Pancreas (tissue), 10 donors: ENCODE measurements at regions not wholly inside any gene's neighbourhood (a gene's known extent, or its start where the extent isn't known, plus 50 kb on each side); places are given as distances from the start of the nearest gene placed in this dataset.

Source experiments
- ATAC-seq, 4 donors: fragments of 200-7000 bp; cut with Tn5 transposase; one replicate each; pipeline versions ENCODE4 v1.8.0 to v1.9.1; 2020; ENCODE audit warnings: mild to moderate bottlenecking in 4 of 4, moderate library complexity in 4 of 4
- DNase-seq, 6 donors: peaks; one replicate each; pipeline ENCODE4 v3.0.0-alpha.2; 2020
- FAIRE-seq: peaks from 2 replicates; lab custom pipeline; 2012; peaks lifted over from hg19 to GRCh38; lab: Jason Lieb, UNC
- H3K27ac ChIP-seq, 4 donors: fragments of 200-600 bp; sonication (generic); 1 replicate in 3 of 4; 2 replicates in 1 of 4; pipeline versions ENCODE4 v1.5.0 to v1.8.0; 2020
- H3K27me3 ChIP-seq, 4 donors: fragments of 200-600 bp; one replicate each; pipeline ENCODE4 v1.8.0; 2021
- H3K36me3 ChIP-seq, 3 donors: fragments of 200-600 bp; sonication (generic) in 1 of 3; one replicate each; pipeline versions ENCODE4 v1.5.0 to v1.8.0; 2020 to 2021
- H3K4me1 ChIP-seq, 3 donors: fragments of 200-600 bp; one replicate each; pipeline ENCODE4 v1.8.0; 2021
- H3K4me3 ChIP-seq, 4 donors: fragments of 200-600 bp; sonication (generic) in 2 of 4; one replicate each; pipeline versions ENCODE4 v1.5.0 to v1.8.0; 2020 to 2021
- H3K9me3 ChIP-seq, 4 donors: fragments of 200-600 bp; one replicate each; pipeline ENCODE4 v1.8.0; 2021
- WGBS, 2 donors: extraction: QIAGEN DNeasy Blood & Tissue Kit; methylation state at CpG; one replicate each; pipeline ENCODE4 v1.1.7; 2013; 5-methylcytosine and 5-hydroxymethylcytosine counted together
- intact Hi-C, 3 donors: fragments of 100-400 bp; cut with DNase I; formaldehyde crosslinking; loops; one replicate each; pipeline versions ENCODE4 v1.11.1 to v1.14.2; 2022
- TF ChIP-seq, protein P1 (sequence below), 4 donors: fragments of 200-600 bp; sonication (generic) in 3 of 4; IDR thresholded peaks; one replicate each; pipeline versions ENCODE4 v1.5.0 to v1.8.0; 2021; ENCODE audit warnings: antibody characterized with exemption in 4 of 4
- donor health status: healthy with polysubstance abuse.
- donor health status: DM: no; HTN: no; CAD: no; lungs with moderate emphysema.
- donor health status: DM: no; HTN: no; CAD: no.
- donor health status: control.
- donor health status: control.
- donor health status: Bipolar disorder and iron deficiency.
- donor health status: DM: yes; HTN: yes; CAD: no.
- donor health status: DM: no; HTN: no; CAD: no.
- donor health status: DM: no; HTN: no; CAD: no.
- donor health status: DM: yes; HTN: yes; CAD: no.

DNA sequence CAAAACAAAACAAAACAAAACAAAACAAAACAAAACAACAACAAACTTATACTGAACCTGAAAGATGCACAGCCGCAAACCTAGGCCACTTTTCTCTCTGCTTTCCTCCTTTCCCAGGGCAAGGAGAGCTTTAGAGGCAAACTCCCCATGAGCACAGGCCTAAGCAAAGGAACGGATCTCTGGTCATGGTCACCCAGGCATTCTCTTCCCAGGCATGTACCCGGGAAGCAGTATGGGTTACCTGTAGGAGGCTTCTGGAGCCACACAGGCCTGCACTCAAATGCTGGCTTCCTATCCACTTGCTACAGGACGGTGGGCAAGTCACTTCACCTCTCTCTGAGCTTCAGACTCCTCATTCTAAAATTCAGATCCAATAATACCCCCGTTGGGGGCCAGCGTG, 171.8 kb downstream of the SMAD6 start:
- no peaks in the 10 kb centered on the region for H3K9me3 ChIP-seq
- H3K27ac ChIP-seq: no peak overlapping the region
- ATAC-seq: no peak
- intact Hi-C loops: no loop called here
- FAIRE-seq: no peak
- no peak overlapping the region for H3K4me3 ChIP-seq
- H3K36me3 ChIP-seq: no peaks in the 10 kb centered on the region
- no peak for DNase-seq
- H3K4me1 ChIP-seq: no peaks in the 10 kb centered on the region
- TF ChIP-seq, protein P1, sequence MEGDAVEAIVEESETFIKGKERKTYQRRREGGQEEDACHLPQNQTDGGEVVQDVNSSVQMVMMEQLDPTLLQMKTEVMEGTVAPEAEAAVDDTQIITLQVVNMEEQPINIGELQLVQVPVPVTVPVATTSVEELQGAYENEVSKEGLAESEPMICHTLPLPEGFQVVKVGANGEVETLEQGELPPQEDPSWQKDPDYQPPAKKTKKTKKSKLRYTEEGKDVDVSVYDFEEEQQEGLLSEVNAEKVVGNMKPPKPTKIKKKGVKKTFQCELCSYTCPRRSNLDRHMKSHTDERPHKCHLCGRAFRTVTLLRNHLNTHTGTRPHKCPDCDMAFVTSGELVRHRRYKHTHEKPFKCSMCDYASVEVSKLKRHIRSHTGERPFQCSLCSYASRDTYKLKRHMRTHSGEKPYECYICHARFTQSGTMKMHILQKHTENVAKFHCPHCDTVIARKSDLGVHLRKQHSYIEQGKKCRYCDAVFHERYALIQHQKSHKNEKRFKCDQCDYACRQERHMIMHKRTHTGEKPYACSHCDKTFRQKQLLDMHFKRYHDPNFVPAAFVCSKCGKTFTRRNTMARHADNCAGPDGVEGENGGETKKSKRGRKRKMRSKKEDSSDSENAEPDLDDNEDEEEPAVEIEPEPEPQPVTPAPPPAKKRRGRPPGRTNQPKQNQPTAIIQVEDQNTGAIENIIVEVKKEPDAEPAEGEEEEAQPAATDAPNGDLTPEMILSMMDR (IDR thresholded peaks at IDR 0.05): no peak
- WGBS, 2 donors: 84 to 91% methylated on average over 6 of the region's 6 CpGs
- no peaks in the 10 kb centered on the region for H3K27me3 ChIP-seq

DNA sequence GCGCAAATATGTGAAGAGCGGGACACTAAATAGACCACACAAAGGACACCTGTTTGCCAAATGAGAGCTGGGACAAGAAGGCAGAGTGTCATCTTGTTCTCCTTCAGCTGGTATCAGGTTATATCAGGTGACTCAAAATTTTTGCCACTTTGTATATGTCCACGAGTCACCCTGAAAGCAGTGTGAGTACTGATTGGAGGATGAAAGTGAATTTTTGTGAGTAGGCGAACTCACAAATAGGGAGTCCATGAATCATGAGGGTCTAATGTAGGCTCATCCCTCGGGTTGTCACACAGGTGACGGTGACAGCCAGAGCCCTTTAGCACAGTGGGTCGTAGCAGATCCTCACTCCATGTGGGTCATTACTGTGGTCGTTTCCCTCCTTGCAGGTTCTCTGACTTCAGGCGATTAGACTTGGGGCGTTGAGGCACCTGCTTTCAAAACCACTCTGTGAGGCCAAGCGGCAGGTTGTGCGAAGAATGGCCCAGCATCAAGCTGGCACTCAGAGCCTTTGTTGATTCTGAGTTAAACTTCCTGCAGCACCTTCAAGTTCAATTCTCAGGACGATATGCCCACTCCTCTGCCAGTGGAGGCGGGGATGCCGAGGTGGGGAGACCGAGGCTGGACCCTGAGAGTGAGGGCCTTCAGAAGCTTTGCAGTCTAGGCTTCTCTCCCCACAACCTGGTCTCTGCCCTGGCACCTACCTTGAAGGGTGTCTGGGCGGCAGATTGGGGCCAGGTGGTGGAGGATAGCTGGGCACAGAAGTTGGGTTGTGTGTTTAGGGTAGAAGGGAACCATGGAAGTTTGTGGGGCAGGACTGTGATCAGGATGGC, 173.8 kb downstream of the SMAD6 start:
- no peaks in the 10 kb centered on the region for H3K27me3 ChIP-seq
- WGBS, 2 donors: 87% methylated on average over 17 of the region's 17 CpGs
- no peaks in the 10 kb centered on the region for H3K9me3 ChIP-seq
- intact Hi-C loops: no loop called here
- TF ChIP-seq, protein P1 (IDR thresholded peaks at IDR 0.05): no peak
- no peak overlapping the region for H3K27ac ChIP-seq
- H3K36me3 ChIP-seq: no peaks in the 10 kb centered on the region
- ATAC-seq: no peak
- no peak for DNase-seq
- H3K4me3 ChIP-seq: no peak overlapping the region
- no peak for FAIRE-seq
- H3K4me1 ChIP-seq: no peaks in the 10 kb centered on the region

DNA sequence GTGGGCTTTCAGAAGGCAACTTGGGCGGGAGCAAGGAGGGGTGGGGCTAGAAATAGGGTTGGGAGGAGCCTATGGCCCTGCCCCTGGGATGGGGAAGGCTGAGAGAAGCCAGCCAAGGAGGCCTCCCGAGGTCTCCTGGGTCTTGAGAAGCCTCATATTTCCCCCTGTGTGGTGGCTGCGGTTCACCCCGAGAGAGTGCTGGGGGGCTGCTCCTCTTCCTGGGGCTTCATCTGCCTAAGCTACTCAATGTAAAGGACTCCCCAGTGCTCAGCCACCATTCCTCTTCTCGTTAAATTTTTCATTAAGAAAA, 174.3 kb downstream of the SMAD6 start:
- intact Hi-C loops: no loop called here
- TF ChIP-seq, protein P1 (IDR thresholded peaks at IDR 0.05): no peak
- 60 to 73% methylated on average over 5 of the region's 5 CpGs for WGBS, 2 donors
- DNase-seq: no peak
- FAIRE-seq: no peak
- H3K36me3 ChIP-seq: no peaks in the 10 kb centered on the region
- ATAC-seq: no peak
- H3K4me3 ChIP-seq: no peak overlapping the region
- H3K27me3 ChIP-seq: no peaks in the 10 kb centered on the region
- H3K4me1 ChIP-seq: no peaks in the 10 kb centered on the region
- no peak overlapping the region for H3K27ac ChIP-seq
- no peaks in the 10 kb centered on the region for H3K9me3 ChIP-seq

DNA sequence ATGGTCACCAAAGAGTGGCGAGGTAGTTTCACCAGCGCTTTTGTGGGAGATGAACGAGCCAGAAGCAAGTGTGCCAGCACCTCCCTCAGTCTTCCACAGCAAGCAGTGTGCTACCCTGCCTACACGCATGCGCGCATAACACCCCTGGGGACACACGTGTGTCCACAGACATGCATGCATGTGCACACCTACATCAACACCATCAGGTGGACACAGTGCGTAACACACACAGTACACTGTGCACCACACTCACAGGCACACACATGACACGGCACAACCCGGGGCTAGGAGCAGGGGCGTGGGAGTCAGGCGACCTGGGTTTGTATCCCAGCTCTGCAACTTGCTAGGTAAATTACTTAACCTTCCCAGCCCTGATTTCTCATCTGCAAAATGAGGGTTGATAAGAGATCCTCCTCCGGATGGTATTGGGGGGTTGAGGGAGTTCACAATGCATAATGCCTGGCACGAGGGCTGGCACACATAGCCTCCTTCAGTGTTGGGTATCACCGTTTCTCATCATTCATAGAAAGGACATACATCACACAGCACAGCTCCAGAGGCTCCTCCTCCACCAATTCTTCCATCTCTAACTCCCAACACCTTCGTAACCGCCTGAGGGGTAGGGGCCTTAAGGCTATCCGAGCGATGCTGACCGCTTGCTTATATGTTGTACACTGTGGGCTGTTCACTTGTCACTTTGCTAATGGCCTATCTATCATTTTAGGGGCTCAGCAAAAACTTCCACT, 174.9 kb downstream of the SMAD6 start:
- no peaks in the 10 kb centered on the region for H3K4me1 ChIP-seq
- FAIRE-seq: no peak
- H3K27ac ChIP-seq: no peak overlapping the region
- TF ChIP-seq, protein P1 (IDR thresholded peaks at IDR 0.05): no peak
- DNase-seq: no peak
- no peak for ATAC-seq
- H3K36me3 ChIP-seq: no peaks in the 10 kb centered on the region
- H3K4me3 ChIP-seq: no peak overlapping the region
- H3K27me3 ChIP-seq: no peaks in the 10 kb centered on the region
- WGBS, 2 donors: 84 to 89% methylated on average over 20 of the region's 20 CpGs
- intact Hi-C loops: no loop called here
- H3K9me3 ChIP-seq: no peaks in the 10 kb centered on the region
